GM12874 (cell line): ENCODE measurements at regions not wholly inside any gene's neighbourhood (a gene's known extent, or its start where the extent isn't known, plus 50 kb on each side); places are given as distances from the start of the nearest gene placed in this dataset.

Experiments
- CTCF ChIP-seq: IDR thresholded peaks from 2 replicates; pipeline ENCODE4 v1.5.1; 2011; ENCODE audit warnings: low read depth, mild to moderate bottlenecking, control low read depth, low read length, moderate library complexity; ENCODE audit not compliant: insufficient read depth

- TF ChIP-seq CTCF = no peak
Measured at GRCh38 chr2:71893646-71894045, 254.0 kb downstream of the CYP26B1 start.

- TF ChIP-seq CTCF = no peak
Measured at GRCh38 chr2:71892896-71893295, 254.8 kb downstream of the CYP26B1 start.

GRCh38 chr2:71892423-71892730, 255.3 kb downstream of the CYP26B1 start:
- no peak for TF ChIP-seq CTCF

GRCh38 chr2:71891719-71892422, 255.8 kb downstream of the CYP26B1 start:
- no peak for TF ChIP-seq CTCF

GRCh38 chr2:71891155-71891554, 256.5 kb downstream of the CYP26B1 start:
- no peak for TF ChIP-seq CTCF

- no peak for TF ChIP-seq CTCF
Measured at GRCh38 chr2:71889759-71890684, 257.6 kb downstream of the CYP26B1 start.

GRCh38 chr2:71888751-71889445, 258.8 kb downstream of the CYP26B1 start:
- no peak for TF ChIP-seq CTCF
